Body of pancreas (tissue), 4 donors: ENCODE measurements at regions not wholly inside any gene's neighbourhood (a gene's known extent, or its start where the extent isn't known, plus 50 kb on each side); places are given as distances from the start of the nearest gene placed in this dataset.

ENCODE experiments used
- POLR2A ChIP-seq, 3 donors: fragments of 450-650 bp; IDR thresholded peaks; one replicate each; pipeline ENCODE4 v1.6.1; 2016; ENCODE audit warnings: antibody characterized with exemption in 3 of 3, mild to moderate bottlenecking in 2 of 3
- TF ChIP-seq, protein P1 (sequence below), 7 experiments: fragments of 450-650 bp in 4 of 7; fragments of 200-600 bp in 3 of 7; sonication (generic) in 3 of 7; IDR thresholded peaks; one replicate each; pipeline ENCODE4 v1.5.1; 2016 to 2019; ENCODE audit warnings: antibody characterized with exemption in 7 of 7

DNA sequence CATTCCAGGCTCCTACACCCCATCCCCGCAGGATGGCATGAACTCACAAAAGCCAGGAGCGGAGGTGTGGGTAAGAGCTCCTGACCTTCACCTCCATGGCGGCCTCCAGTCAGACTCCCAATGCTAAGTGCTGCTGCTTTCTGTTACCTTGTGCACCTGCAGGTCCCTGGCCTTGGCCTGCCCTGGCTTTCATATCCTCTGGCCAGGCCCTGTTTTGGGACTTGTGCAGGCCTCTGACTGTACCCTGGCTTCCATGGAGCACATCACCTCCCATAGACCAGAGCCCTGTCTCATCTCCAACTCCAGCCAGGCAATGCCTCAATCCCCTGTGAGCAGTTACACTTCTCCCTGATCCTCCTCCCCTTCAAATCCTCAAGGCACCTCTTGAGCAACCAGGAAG is 124.5 kb downstream of the MED10 start:
- TF ChIP-seq, protein P1, sequence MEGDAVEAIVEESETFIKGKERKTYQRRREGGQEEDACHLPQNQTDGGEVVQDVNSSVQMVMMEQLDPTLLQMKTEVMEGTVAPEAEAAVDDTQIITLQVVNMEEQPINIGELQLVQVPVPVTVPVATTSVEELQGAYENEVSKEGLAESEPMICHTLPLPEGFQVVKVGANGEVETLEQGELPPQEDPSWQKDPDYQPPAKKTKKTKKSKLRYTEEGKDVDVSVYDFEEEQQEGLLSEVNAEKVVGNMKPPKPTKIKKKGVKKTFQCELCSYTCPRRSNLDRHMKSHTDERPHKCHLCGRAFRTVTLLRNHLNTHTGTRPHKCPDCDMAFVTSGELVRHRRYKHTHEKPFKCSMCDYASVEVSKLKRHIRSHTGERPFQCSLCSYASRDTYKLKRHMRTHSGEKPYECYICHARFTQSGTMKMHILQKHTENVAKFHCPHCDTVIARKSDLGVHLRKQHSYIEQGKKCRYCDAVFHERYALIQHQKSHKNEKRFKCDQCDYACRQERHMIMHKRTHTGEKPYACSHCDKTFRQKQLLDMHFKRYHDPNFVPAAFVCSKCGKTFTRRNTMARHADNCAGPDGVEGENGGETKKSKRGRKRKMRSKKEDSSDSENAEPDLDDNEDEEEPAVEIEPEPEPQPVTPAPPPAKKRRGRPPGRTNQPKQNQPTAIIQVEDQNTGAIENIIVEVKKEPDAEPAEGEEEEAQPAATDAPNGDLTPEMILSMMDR (IDR thresholded peaks at IDR 0.05) = no peak
- TF ChIP-seq POLR2A (IDR thresholded peaks at IDR 0.05) = no peak
